B cell (primary cell): ENCODE measurements at regions not wholly inside any gene's neighbourhood (a gene's known extent, or its start where the extent isn't known, plus 50 kb on each side); places are given as distances from the start of the nearest gene placed in this dataset.

Source experiments
- ATAC-seq: fragments of 200-7000 bp; cut with Tn5 transposase; one replicate; pipeline ENCODE4 v1.10.0; 2021; ENCODE audit warnings: low read depth, mild to moderate bottlenecking, moderate number of reproducible peaks, moderate library complexity
- CTCF ChIA-PET: fragments of 350-600 bp; sonication (Branson Sonifier 250); formaldehyde crosslinking; loops from one replicate; lab custom pipeline; 2021; ENCODE audit warnings: antibody characterized with exemption, inconsistent platforms; lab: Charles Lee
- POLR2A ChIA-PET: fragments of 350-600 bp; sonication (Branson Sonifier 250); formaldehyde crosslinking; loops from one replicate; lab custom pipeline; 2021; ENCODE audit warnings: antibody characterized with exemption; lab: Charles Lee
- DNase-seq: peaks from one replicate; pipeline ENCODE4 v3.0.0; 2013
- H2AFZ ChIP-seq: 2 replicates; pipeline ENCODE4 v1.6.1; 2012; ENCODE audit warnings: mild to moderate bottlenecking, low read depth, low read length; ENCODE audit not compliant: insufficient read depth, poor library complexity, severe bottlenecking
- H3K27ac ChIP-seq, 2 donors: 1 replicate in 1 of 2; 2 replicates in 1 of 2; pipeline ENCODE4 v1.5.1; 2012 to 2013; ENCODE audit warnings: low read length in 2 of 2, mild to moderate bottlenecking in 2 of 2, moderate library complexity in 1 of 2
- H3K27me3 ChIP-seq, 4 experiments: fragments of 200-600 bp in 1 of 4; sonication (generic) in 1 of 4; replicated peaks in 1 of 4; 1 replicate in 2 of 4; 2 replicates in 2 of 4; pipeline versions ENCODE4 v1.6.1 to v1.7.0; 2013 to 2016; ENCODE audit warnings: low read length in 3 of 4, mild to moderate bottlenecking in 2 of 4, mixed read lengths in 1 of 4, moderate library complexity in 1 of 4; ENCODE audit not compliant: insufficient read depth in 4 of 4, control insufficient read depth in 3 of 4; ENCODE audit errors: control extremely low read depth in 1 of 4
- H3K36me3 ChIP-seq, 2 experiments: replicated peaks in 1 of 2; 1 replicate in 1 of 2; 2 replicates in 1 of 2; pipeline versions ENCODE4 v1.6.1 to v1.7.1; 2013; ENCODE audit warnings: low read length in 1 of 2; ENCODE audit not compliant: insufficient read depth in 2 of 2, control insufficient read depth in 1 of 2; ENCODE audit errors: control extremely low read depth in 1 of 2, extremely low read depth in 1 of 2
- H3K4me1 ChIP-seq, 2 donors: fragments of 200-600 bp in 1 of 2; sonication (generic) in 1 of 2; 1 replicate in 1 of 2; 2 replicates in 1 of 2; pipeline versions ENCODE4 v1.5.1 to v1.6.1; 2013 to 2017; ENCODE audit warnings: low read length in 2 of 2; ENCODE audit not compliant: control insufficient read depth in 2 of 2, insufficient read depth in 2 of 2
- H3K4me2 ChIP-seq: replicated peaks from 2 replicates; pipeline ENCODE3; 2012; ENCODE audit warnings: mild to moderate bottlenecking, low read depth, low read length; ENCODE audit not compliant: poor library complexity, severe bottlenecking
- H3K4me3 ChIP-seq, 5 experiments: fragments of 200-600 bp in 1 of 5; sonication (generic) in 1 of 5; 1 replicate in 3 of 5; 2 replicates in 2 of 5; pipeline versions ENCODE4 v1.5.1 to v1.7.0; 2011 to 2016; ENCODE audit warnings: low read length in 4 of 5, mild to moderate bottlenecking in 4 of 5, low read depth in 2 of 5, control low read depth in 1 of 5, moderate library complexity in 1 of 5; ENCODE audit not compliant: insufficient read depth in 1 of 5; ENCODE audit errors: control extremely low read depth in 1 of 5, extremely low read depth in 1 of 5
- H3K79me2 ChIP-seq: fragments of 200-600 bp; sonication (generic); one replicate; pipeline ENCODE4 v1.6.0; 2016; ENCODE audit warnings: low read length; ENCODE audit not compliant: control insufficient read depth, insufficient read depth
- H3K9ac ChIP-seq: fragments of 200-600 bp; sonication (generic); 2 replicates; pipeline ENCODE4 v1.6.1; 2017; ENCODE audit warnings: mild to moderate bottlenecking, low read length, moderate library complexity
- H3K9me3 ChIP-seq, 3 donors: one replicate each; pipeline versions ENCODE4 v1.6.1 to v1.7.1; 2013; ENCODE audit warnings: low read length in 2 of 3; ENCODE audit not compliant: control insufficient read depth in 2 of 3, insufficient read depth in 1 of 3; ENCODE audit errors: control extremely low read depth in 1 of 3
- H4K20me1 ChIP-seq: 2 replicates; pipeline ENCODE4 v1.6.0; 2012; ENCODE audit warnings: mild to moderate bottlenecking, low read length; ENCODE audit not compliant: insufficient read depth, control insufficient read depth, poor library complexity, severe bottlenecking
- H3K27ac Mint-ChIP-seq: one replicate; pipeline ENCODE4 v1.8.0; 2021; ENCODE audit warnings: mixed read lengths
- H3K27me3 Mint-ChIP-seq: one replicate; pipeline ENCODE4 v1.8.0; 2021; ENCODE audit warnings: mixed read lengths
- H3K4me1 Mint-ChIP-seq: one replicate; pipeline ENCODE4 v1.8.0; 2021; ENCODE audit warnings: mixed read lengths
- H3K4me3 Mint-ChIP-seq: one replicate; pipeline ENCODE4 v1.8.0; 2021; ENCODE audit warnings: mixed read lengths
- H3K9me3 Mint-ChIP-seq: one replicate; pipeline ENCODE4 v1.8.0; 2022; ENCODE audit warnings: mixed read lengths; ENCODE audit not compliant: insufficient read depth
- CTCF ChIP-seq: fragments of 200-600 bp; IDR thresholded peaks from one replicate; pipeline ENCODE4 v1.8.0; 2022; ENCODE audit warnings: antibody characterized with exemption, mild to moderate bottlenecking
- EZH2 ChIP-seq: IDR thresholded peaks from 2 replicates; pipeline ENCODE4 v1.6.1; 2012; ENCODE audit warnings: borderline replicate concordance, low read depth, mild to moderate bottlenecking, moderate library complexity, low read length; ENCODE audit not compliant: insufficient read depth, poor library complexity, severe bottlenecking
- WGBS: methylation state at CpG from one replicate; pipeline ENCODE4 v1.1.5; 2013; ENCODE audit warnings: missing lambda C conversion rate; ENCODE audit not compliant: insufficient coverage; 5-methylcytosine and 5-hydroxymethylcytosine counted together
- intact Hi-C: fragments of 100-400 bp; cut with micrococcal nuclease; formaldehyde crosslinking; loops from one replicate; pipeline ENCODE4 v1.10.0; 2022

- ATAC-seq (no peak), DNase-seq (no peak)
- Mint-ChIP-seq H3K4me3 (no peak overlapping the region), H3K4me1 (no peaks in the 10 kb centered on the region), H3K27me3 (peaks cover 15% of the 10 kb centered on the region), H3K27ac (no peak overlapping the region), H3K9me3 (no peaks in the 10 kb centered on the region)
- Histone ChIP-seq H3K27ac (no peak overlapping the region), H3K9me3 (no peaks in the 10 kb centered on the region), H2AFZ (no peak overlapping the region), H3K79me2 (no peaks in the 10 kb centered on the region), H3K4me2 (no peak overlapping the region), H3K4me1 (no peaks in the 10 kb centered on the region), H4K20me1 (no peaks in the 10 kb centered on the region), H3K9ac (no peak overlapping the region), H3K36me3 (no peaks in the 10 kb centered on the region), H3K27me3 (peaks cover 0 to 11% (median 0%) of the 10 kb centered on the region in 4 experiments), H3K4me3 (no peak overlapping the region)
- CTCF ChIA-PET: no interaction called here
- WGBS: 85% methylated on average over 18 of the region's 19 CpGs
- intact Hi-C loops: no loop called here
- POLR2A ChIA-PET: no interaction called here
- no peak for TF ChIP-seq CTCF
- TF ChIP-seq EZH2: no peak
Measured at GRCh38 chr13:111413407-111414187, 93.2 kb downstream of the TEX29 start.

- ATAC-seq (no peak), DNase-seq (no peak)
- Mint-ChIP-seq H3K9me3 (no peaks in the 10 kb centered on the region), H3K4me1 (no peaks in the 10 kb centered on the region), H3K27ac (no peak overlapping the region), H3K4me3 (no peak overlapping the region), H3K27me3 (peaks cover 15% of the 10 kb centered on the region)
- H3K27ac ChIP-seq: no peak overlapping the region
- POLR2A ChIA-PET: no interaction called here
- no peak overlapping the region for H3K4me3 ChIP-seq
- no peak overlapping the region for H3K4me2 ChIP-seq
- no peaks in the 10 kb centered on the region for H4K20me1 ChIP-seq
- no peak overlapping the region for H3K9ac ChIP-seq
- H3K36me3 ChIP-seq: no peaks in the 10 kb centered on the region
- intact Hi-C loops: no loop called here
- no peaks in the 10 kb centered on the region for H3K9me3 ChIP-seq
- WGBS: 91% methylated on average over 5 of the region's 9 CpGs
- CTCF ChIA-PET: no interaction called here
- H2AFZ ChIP-seq: no peak overlapping the region
- H3K27me3 ChIP-seq: peaks cover 0 to 11% (median 0%) of the 10 kb centered on the region in 4 experiments
- H3K79me2 ChIP-seq: no peaks in the 10 kb centered on the region
- TF ChIP-seq EZH2: no peak
- no peak for TF ChIP-seq CTCF
- H3K4me1 ChIP-seq: no peaks in the 10 kb centered on the region
Measured at GRCh38 chr13:111414341-111414740, 93.9 kb downstream of the TEX29 start.
